ENCODE measurements at regions not wholly inside any gene's neighbourhood (a gene's known extent, or its start where the extent isn't known, plus 50 kb on each side); places are given as distances from the start of the nearest gene placed in this dataset.

DNA sequence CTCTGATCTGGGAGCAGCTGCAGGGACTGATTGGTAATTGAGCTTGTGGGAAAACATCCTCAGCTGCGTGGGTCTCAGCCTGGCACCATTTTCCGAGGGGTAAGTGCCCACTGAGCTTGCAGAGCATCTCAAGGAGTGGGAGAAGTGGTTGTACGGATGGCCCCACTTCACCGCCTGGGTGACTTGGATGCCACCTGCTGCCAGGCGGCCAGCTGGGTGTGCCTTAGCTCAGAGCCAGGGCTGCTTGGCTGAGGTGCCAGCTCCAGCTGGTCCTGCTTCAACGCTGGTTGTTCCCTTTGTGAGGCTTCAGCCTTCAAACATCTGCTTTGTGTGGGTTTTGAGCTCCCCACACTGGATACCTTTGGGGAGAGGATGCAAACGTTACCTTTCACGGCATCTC lies 482.7 kb upstream of the EEF2KMT start:
- no peaks in the 10 kb centered on the region for H3K36me3 Mint-ChIP-seq (ENCODE audit: low read depth)

DNA sequence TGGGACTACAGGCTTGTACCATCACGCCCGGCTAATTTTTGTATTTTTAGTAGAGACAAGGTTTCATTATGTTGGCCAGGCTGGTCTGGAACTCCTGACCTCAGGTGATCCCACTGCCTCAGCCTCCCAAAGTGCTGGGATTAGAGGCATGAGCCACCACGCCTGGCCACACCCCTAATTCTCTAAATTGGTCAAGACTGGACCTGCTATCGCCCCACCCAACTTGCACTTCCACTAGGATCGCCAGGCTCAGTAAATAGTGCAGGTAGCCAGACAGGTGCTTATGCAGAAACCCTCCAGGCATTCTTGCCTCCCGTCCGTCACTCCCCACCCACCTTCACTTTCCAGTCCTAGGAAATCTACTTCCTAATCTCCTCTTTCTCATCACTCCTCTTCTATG lies 481.4 kb upstream of the EEF2KMT start:
- Mint-ChIP-seq H3K4me1 (ENCODE audit: low read depth) (no peaks in the 10 kb centered on the region), H3K4me3 (no peak overlapping the region), H3K27ac (no peak overlapping the region), H3K27me3 (no peaks in the 10 kb centered on the region), H3K36me3 (ENCODE audit: low read depth) (no peaks in the 10 kb centered on the region), H3K9me3 (no peaks in the 10 kb centered on the region)
- no peak for DNase-seq

More for the DNA sequence above, 482.7 kb upstream of the EEF2KMT start:
- no peak overlapping the region for H3K4me3 Mint-ChIP-seq
- H3K27me3 Mint-ChIP-seq = no peaks in the 10 kb centered on the region
- no peaks in the 10 kb centered on the region for H3K4me1 Mint-ChIP-seq (ENCODE audit: low read depth)
- H3K27ac Mint-ChIP-seq = no peak overlapping the region
- no peak for DNase-seq
- H3K9me3 Mint-ChIP-seq = no peaks in the 10 kb centered on the region

DNA sequence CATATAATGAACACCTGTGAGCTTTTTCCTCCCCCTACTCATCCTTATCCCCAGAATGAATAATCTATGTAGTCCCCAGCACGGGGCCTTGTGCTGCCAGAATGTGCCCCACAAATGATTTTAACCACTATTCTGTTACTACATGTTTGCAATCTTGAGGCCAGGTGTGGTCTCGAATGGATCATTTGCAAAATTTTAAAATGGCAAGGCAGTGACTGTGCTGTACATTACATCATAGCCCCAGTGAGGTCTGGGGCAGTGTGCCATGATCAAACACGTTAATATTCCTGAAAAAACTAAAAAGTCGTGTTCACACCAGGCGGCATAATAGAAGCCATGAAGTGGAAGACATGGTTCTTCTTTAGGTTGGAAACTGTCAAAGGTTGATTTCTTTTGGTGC lies 479.9 kb upstream of the EEF2KMT start:
- Mint-ChIP-seq H3K4me1 (ENCODE audit: low read depth) (no peaks in the 10 kb centered on the region), H3K36me3 (ENCODE audit: low read depth) (no peaks in the 10 kb centered on the region), H3K27me3 (no peaks in the 10 kb centered on the region), H3K9me3 (peaks cover 2% of the 10 kb centered on the region), H3K27ac (no peak overlapping the region), H3K4me3 (no peak overlapping the region)
- DNase-seq = no peak

DNA sequence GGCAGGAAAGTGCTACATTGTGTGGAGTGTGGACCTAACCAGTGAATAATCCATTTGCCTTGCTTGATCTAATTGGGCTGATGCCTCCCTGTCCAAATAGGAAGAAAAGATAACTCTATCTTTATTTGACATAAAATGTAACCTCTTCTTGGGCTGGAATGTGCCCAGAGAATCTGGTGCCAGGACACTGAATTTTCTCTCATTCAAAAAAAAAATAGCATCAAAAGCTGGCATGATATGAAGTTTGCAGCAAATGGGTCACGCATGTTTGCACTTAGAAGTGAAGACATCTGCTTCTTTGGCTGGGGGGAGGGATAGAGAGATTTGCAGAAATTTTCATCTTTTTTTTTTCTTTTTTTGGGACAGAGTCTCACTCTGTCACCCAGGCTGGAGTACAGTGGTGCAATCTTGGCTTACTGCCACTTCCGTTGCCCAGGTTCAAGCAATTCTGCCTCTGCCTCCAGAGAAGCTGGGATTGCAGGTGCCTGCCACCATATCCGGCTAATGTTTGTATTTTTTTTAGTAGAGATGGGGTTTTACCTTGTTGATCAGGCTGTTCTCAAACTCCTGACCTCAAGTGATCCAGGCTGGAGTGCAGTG lies 478.2 kb upstream of the EEF2KMT start:
- Mint-ChIP-seq H3K27me3 (no peaks in the 10 kb centered on the region), H3K4me1 (ENCODE audit: low read depth) (no peaks in the 10 kb centered on the region), H3K27ac (no peak overlapping the region), H3K36me3 (ENCODE audit: low read depth) (no peaks in the 10 kb centered on the region), H3K4me3 (no peak overlapping the region), H3K9me3 (peaks cover 8% of the 10 kb centered on the region)
- DNase-seq = no peak

DNA sequence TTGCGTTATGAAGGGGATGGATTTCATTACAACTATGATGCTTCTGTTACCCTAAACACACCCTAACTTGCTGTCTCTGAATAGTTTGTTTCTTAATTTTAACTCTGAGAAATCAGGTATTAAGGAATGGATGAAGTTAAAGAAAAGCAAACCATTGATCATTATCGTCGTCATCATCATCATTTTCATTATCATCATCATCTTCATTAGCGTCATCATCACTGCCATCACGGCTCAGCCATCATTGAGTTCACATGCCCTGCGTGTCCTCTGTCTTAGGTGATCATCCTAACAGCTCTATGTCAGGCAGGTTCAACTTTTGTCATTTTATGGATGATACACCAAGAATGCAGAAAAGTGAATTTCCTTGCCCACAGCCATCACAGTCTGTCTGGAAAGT lies 477.5 kb upstream of the EEF2KMT start:
- H3K27ac Mint-ChIP-seq = no peak overlapping the region
- H3K4me3 Mint-ChIP-seq = no peak overlapping the region
- DNase-seq = no peak
- peaks cover 8% of the 10 kb centered on the region for H3K9me3 Mint-ChIP-seq
- no peaks in the 10 kb centered on the region for H3K4me1 Mint-ChIP-seq (ENCODE audit: low read depth)
- no peaks in the 10 kb centered on the region for H3K36me3 Mint-ChIP-seq (ENCODE audit: low read depth)
- no peaks in the 10 kb centered on the region for H3K27me3 Mint-ChIP-seq

DNA sequence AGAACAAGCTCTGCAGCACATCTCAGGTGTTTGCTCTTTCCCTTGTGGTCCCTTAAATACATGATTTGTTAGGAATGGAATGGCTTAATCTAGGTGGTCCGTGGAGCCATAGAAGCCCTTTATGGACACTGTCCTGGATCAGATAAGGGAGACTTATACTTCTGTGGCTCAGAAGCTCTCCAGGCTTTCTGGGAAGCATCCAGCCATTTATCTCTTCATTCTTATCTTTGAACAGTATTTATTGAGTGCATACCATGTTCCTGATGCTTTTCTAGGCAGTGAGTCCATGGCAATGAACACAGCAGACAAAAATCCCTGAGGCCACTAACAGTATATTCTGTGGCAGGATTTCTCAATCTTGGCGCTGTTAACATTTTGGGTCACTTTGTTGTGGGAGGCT lies 474.5 kb upstream of the EEF2KMT start:
- no peaks in the 10 kb centered on the region for H3K27me3 Mint-ChIP-seq
- H3K36me3 Mint-ChIP-seq (ENCODE audit: low read depth) = no peaks in the 10 kb centered on the region
- no peak for DNase-seq
- H3K4me1 Mint-ChIP-seq (ENCODE audit: low read depth) = no peaks in the 10 kb centered on the region
- peaks cover 8% of the 10 kb centered on the region for H3K9me3 Mint-ChIP-seq
- H3K27ac Mint-ChIP-seq = no peak overlapping the region
- no peak overlapping the region for H3K4me3 Mint-ChIP-seq

DNA sequence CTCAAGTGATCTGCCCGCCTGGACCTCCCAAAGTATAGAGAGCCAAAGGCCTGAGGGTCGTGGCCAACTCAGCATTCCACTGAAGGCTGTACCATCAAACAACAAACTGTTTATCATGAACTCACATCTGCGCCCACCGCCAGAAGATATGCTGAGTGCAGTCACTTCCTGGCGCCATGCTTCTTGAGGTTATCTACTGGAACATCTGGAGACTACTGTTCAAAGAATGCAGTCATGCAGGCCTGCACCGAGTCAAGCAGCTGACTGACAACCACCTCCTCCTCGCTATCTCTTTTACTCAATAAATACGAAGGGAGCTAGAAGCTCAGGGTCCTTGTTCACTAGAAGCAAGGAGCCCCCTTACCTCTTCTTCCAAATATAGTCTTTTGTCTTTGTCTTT lies 473.9 kb upstream of the EEF2KMT start:
- Mint-ChIP-seq H3K9me3 (peaks cover 8% of the 10 kb centered on the region), H3K27me3 (no peaks in the 10 kb centered on the region), H3K27ac (no peak overlapping the region), H3K4me3 (no peak overlapping the region), H3K36me3 (ENCODE audit: low read depth) (no peaks in the 10 kb centered on the region), H3K4me1 (ENCODE audit: low read depth) (no peaks in the 10 kb centered on the region)
- no peak for DNase-seq

DNA sequence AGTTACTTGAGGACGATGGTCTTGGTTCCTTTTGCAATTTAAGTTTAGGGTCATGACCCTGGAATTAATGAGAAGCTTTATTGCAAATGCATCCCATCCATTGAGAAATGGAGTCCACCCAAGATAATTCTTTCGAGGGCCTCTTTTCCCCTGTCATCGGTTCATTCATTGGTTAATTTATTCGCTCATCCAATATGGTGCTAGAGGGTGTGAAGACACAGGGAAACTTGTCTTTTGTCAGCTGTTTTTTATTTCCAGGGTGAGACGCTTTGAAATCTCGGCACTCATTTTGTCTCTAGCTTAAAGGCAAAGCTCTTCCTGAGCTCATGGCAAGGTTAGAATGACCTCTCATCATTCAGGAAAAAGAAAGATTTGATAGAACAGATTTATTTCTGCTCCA lies 464.2 kb upstream of the EEF2KMT start:
- Mint-ChIP-seq H3K4me3 (no peak overlapping the region), H3K27ac (no peak overlapping the region), H3K27me3 (no peaks in the 10 kb centered on the region), H3K36me3 (ENCODE audit: low read depth) (no peaks in the 10 kb centered on the region), H3K9me3 (peaks cover 11% of the 10 kb centered on the region), H3K4me1 (ENCODE audit: low read depth) (peaks cover 4% of the 10 kb centered on the region)
- DNase-seq = no peak

DNA sequence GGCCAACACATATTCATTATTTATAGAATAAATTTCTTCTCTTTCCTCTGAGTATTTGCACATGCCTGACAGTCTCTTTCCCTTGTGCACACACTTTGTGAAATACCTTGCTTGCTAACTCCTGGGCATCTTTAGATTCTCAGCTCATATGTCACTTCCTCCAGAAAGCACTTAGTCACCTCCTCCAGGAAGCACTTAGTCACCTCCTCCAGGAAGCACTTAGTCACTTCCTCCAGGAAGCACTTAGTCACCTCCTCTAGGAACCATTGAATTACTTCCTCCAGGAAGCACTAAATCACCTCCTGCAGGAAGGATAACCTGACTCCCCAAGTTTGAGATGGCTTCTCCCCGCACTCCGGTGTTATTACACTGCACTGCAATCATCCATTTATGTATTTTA lies 462.5 kb upstream of the EEF2KMT start:
- Mint-ChIP-seq H3K36me3 (ENCODE audit: low read depth) (no peaks in the 10 kb centered on the region), H3K9me3 (peaks cover 11% of the 10 kb centered on the region), H3K27me3 (no peaks in the 10 kb centered on the region), H3K4me3 (no peak overlapping the region), H3K4me1 (ENCODE audit: low read depth) (peaks cover 4% of the 10 kb centered on the region), H3K27ac (no peak overlapping the region)
- DNase-seq = no peak

DNA sequence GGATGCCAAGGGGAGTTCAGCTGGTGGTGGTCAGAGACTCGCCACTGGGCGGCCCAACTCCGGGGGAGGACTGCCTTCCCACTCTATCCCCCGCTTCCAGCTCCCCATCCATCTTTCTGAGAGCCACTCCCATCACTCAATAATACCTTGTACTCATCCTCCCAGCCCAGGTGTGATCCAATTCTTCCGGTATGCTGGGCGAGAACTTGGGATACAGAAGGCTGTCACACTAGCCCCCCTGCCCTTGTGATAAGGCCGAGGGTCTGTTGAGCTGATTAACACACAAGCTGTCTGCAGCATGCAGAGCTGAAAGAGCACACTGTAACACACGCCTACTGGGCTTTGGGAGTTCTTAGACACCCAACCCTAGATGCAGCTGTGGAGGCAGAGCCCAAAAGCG lies 460.4 kb upstream of the EEF2KMT start:
- Mint-ChIP-seq H3K4me3 (no peak overlapping the region), H3K36me3 (ENCODE audit: low read depth) (no peaks in the 10 kb centered on the region), H3K27ac (no peak overlapping the region), H3K27me3 (no peaks in the 10 kb centered on the region), H3K4me1 (ENCODE audit: low read depth) (peaks cover 4% of the 10 kb centered on the region), H3K9me3 (peaks cover 11% of the 10 kb centered on the region)
- DNase-seq = no peak

DNA sequence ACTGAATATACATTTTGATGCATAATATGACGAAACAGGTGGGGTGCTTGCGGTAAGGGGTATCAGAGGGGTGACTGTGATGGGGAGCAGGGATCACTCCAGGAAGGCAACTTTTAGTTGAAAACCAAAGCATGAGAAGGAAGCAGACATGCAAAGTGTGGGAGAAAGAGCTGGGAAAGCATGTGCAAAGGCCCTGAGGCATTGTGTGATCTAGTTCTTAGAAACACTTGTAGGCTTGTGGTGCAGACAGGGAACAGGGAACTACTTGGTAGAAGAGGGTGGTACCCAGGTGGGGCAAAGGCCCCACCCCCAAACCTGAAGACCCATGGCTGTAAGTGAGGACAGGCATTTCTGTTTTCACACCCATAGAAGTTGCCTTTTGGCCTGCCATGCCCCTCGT lies 459.9 kb upstream of the EEF2KMT start:
- no peak for DNase-seq
- H3K36me3 Mint-ChIP-seq (ENCODE audit: low read depth) = no peaks in the 10 kb centered on the region
- peaks cover 4% of the 10 kb centered on the region for H3K4me1 Mint-ChIP-seq (ENCODE audit: low read depth)
- H3K27me3 Mint-ChIP-seq = no peaks in the 10 kb centered on the region
- H3K9me3 Mint-ChIP-seq = peaks cover 11% of the 10 kb centered on the region
- H3K27ac Mint-ChIP-seq = no peak overlapping the region
- no peak overlapping the region for H3K4me3 Mint-ChIP-seq

DNA sequence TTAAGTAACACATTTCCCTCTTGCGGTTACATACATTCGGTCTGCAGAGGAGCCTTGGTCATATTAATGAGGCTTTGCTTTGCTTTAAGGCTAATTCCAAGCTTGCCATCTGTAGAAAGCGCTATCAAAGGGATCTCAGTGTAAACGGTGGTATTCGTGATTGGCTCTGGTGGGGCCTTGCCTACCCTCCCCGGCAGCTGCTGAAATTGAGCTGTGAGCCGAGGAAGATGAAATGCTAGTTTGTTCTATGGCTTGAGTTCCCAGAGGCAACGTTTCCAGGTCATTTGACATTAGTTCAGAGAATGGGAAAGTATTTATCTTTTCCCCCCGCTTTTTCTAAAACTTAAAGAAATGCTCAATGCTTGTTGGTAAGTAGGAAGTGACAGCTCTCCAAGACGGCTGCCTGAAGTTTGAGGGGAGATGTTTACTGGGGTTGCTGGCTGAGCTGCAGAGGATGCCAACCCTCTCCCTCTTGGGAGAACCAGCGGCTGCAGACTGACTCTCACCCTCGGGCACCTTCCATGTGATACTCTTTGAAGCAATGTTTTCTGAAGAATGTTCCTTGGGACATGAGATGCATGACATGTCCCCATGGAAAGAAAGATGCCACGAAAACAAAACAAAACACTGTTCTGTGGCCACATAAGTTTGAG lies 458.7 kb upstream of the EEF2KMT start:
- Mint-ChIP-seq H3K9me3 (peaks cover 11% of the 10 kb centered on the region), H3K4me1 (ENCODE audit: low read depth) (peaks cover 4% of the 10 kb centered on the region), H3K4me3 (no peak overlapping the region), H3K27ac (no peak overlapping the region), H3K36me3 (ENCODE audit: low read depth) (no peaks in the 10 kb centered on the region), H3K27me3 (no peaks in the 10 kb centered on the region)
- no peak for DNase-seq

DNA sequence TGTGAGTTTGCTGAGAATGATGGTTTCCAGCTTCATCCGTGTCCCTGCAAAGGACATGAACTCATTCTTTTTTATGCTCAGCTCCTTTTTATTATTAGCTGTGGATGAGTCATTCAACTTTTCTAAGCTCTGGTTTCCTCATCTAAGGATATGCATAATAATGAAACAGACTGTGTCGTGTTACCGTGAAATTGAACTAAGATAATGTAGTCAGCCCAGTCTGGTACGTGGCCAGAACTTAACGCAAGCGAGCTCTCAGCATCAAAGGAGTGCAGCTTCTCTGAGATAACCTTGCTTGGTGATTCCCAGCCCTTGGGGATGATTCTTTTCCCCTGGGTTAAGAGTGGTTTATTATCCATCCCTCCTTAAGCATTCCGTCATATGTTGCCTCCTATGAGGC lies 454.3 kb upstream of the EEF2KMT start:
- no peak overlapping the region for H3K4me3 Mint-ChIP-seq
- H3K4me1 Mint-ChIP-seq (ENCODE audit: low read depth) = no peaks in the 10 kb centered on the region
- no peaks in the 10 kb centered on the region for H3K36me3 Mint-ChIP-seq (ENCODE audit: low read depth)

DNA sequence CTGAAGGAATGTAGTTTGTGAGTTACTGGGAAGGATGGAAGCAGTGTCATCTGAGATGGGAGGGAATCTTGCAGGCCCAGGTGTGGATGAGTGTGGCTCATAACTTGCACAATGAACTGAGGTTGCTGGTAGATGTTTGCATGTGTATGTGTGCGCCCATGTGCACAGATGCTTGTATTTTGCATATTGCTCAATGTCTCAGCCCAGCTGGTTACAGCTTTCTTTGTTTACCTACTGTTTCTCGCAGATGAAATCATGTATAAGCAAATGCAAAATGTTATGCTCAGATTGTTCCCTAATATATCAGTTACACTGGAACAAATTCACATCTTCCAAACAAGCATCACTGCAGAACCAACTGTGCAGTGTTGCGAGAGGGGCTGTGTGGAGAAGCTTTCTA lies 452.2 kb upstream of the EEF2KMT start:
- Mint-ChIP-seq H3K4me1 (ENCODE audit: low read depth) (no peaks in the 10 kb centered on the region), H3K4me3 (no peak overlapping the region), H3K36me3 (ENCODE audit: low read depth) (no peaks in the 10 kb centered on the region), H3K27ac (no peak overlapping the region), H3K27me3 (no peaks in the 10 kb centered on the region), H3K9me3 (no peaks in the 10 kb centered on the region)
- DNase-seq = no peak

More for the DNA sequence above, 454.3 kb upstream of the EEF2KMT start:
- H3K27ac Mint-ChIP-seq = no peak overlapping the region
- H3K9me3 Mint-ChIP-seq = no peaks in the 10 kb centered on the region
- DNase-seq = no peak
- no peaks in the 10 kb centered on the region for H3K27me3 Mint-ChIP-seq

DNA sequence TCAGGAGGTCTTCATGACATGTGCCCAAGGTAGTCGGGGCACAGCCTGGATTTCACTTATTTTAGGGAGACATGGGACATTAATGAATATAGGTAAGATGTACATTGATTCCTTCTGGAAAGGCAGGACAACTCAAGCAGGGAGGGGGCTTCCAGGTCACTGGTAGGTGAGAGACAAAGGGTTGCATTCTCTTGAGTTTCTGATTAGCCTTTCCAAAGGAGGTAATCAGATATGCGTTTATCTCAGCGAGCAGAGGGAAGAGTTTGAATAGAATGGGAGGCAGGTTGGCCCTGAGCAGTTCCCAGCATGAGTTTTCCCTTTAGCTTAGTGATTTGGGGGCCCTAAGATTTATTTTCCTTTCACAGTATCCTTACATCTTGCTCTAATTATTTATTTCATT lies 443.8 kb upstream of the EEF2KMT start:
- no peak overlapping the region for H3K4me3 Mint-ChIP-seq
- DNase-seq = no peak
- no peaks in the 10 kb centered on the region for H3K4me1 Mint-ChIP-seq (ENCODE audit: low read depth)
- H3K9me3 Mint-ChIP-seq = peaks cover 2% of the 10 kb centered on the region
- no peaks in the 10 kb centered on the region for H3K36me3 Mint-ChIP-seq (ENCODE audit: low read depth)
- H3K27ac Mint-ChIP-seq = no peak overlapping the region
- H3K27me3 Mint-ChIP-seq = peaks cover 3% of the 10 kb centered on the region

DNA sequence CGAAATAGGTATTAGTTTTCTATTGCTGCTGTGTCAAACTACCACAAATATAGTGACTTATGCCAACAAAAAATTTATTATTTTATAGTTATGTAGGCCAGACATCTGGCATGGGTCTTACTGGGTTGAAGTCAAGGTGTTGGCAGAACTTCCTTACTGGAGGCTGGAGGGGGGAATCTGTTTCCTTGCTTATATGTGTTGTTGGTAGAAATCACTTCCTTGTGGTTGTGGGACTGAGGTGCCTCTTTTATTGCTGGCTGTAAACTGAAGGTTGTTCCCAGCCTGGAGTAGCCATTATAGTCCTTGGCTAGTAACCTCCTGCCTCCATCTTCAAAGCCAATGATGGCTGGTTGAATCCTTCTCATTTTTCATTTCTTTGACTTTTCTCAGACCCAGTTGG lies 439.8 kb upstream of the EEF2KMT start:
- Mint-ChIP-seq H3K9me3 (peaks cover 8% of the 10 kb centered on the region), H3K27me3 (peaks cover under 1% of the 10 kb centered on the region), H3K27ac (no peak overlapping the region), H3K4me1 (ENCODE audit: low read depth) (no peaks in the 10 kb centered on the region), H3K36me3 (ENCODE audit: low read depth) (no peaks in the 10 kb centered on the region), H3K4me3 (no peak overlapping the region)
- no peak for DNase-seq

All from activated T-cell treated with anti-CD3 and anti-CD28 coated beads, Interleukin-2, amount 50 U/mL, for 24 hours (primary cell).